Fibroblast of pulmonary artery (primary cell): ENCODE measurements at regions not wholly inside any gene's neighbourhood (a gene's known extent, or its start where the extent isn't known, plus 50 kb on each side); places are given as distances from the start of the nearest gene placed in this dataset.

Experiments used
- DNase-seq: peaks from one replicate; pipeline ENCODE4 v3.0.0-alpha.2; 2010; ENCODE audit warnings: low read depth
- H3K4me3 ChIP-seq: replicated peaks from 2 replicates; pipeline ENCODE4 v1.5.1; 2011; ENCODE audit warnings: low read depth, mild to moderate bottlenecking, control low read depth, low read length, moderate library complexity
- TF ChIP-seq, protein P1 (sequence below): IDR thresholded peaks from 2 replicates; pipeline ENCODE4 v1.5.1; 2011; ENCODE audit warnings: mild to moderate bottlenecking, control low read depth, low read length, inconsistent platforms; ENCODE audit errors: missing control alignments

GRCh38 chr3:115218859-115219258 lies 71.8 kb upstream of the ZBTB20 start:
- TF ChIP-seq, protein P1, sequence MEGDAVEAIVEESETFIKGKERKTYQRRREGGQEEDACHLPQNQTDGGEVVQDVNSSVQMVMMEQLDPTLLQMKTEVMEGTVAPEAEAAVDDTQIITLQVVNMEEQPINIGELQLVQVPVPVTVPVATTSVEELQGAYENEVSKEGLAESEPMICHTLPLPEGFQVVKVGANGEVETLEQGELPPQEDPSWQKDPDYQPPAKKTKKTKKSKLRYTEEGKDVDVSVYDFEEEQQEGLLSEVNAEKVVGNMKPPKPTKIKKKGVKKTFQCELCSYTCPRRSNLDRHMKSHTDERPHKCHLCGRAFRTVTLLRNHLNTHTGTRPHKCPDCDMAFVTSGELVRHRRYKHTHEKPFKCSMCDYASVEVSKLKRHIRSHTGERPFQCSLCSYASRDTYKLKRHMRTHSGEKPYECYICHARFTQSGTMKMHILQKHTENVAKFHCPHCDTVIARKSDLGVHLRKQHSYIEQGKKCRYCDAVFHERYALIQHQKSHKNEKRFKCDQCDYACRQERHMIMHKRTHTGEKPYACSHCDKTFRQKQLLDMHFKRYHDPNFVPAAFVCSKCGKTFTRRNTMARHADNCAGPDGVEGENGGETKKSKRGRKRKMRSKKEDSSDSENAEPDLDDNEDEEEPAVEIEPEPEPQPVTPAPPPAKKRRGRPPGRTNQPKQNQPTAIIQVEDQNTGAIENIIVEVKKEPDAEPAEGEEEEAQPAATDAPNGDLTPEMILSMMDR = no peak
- H3K4me3 ChIP-seq = no peak overlapping the region
- no peak for DNase-seq

DNA sequence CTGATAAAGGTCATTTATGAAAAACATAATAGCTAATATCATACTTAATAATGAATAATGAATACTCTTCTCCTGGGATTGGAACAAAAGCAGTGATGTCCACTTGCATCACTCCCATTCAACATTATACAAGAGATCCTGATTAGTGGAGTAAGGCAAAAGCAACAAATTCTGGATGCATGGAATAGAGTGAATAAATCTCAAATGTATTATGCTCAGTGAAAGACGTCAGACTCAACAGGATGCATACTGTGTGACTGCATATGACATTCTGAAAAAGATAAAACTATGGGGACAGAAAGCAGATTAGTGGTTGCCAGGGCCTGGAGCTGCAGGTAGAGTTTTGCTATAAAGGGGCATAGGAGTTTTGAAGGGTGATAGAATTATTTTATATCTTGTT lies 77.6 kb upstream of the ZBTB20 start:
- no peak overlapping the region for H3K4me3 ChIP-seq
- TF ChIP-seq, protein P1 = no peak
- DNase-seq = no peak

GRCh38 chr3:115226844-115227445 lies 79.9 kb upstream of the ZBTB20 start:
- no peak for DNase-seq
- TF ChIP-seq, protein P1 = no peak

DNA sequence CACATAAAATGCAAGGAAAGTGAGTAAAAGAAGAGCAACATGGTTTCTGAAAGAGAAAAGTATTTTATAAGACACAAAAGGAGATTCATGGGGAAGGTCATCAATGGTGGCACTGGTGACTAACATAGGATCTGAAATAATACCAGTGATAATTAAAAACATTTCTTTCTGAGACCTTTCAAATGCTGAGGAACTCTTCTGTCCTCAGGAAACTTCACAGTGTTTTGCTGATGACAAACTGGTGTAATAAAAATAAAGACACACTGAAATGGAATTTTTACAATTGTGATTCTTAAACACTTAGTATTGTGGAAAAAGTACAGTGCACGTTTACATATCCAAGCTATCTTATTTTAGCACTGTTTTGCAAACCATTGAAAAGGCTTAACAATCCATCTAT lies 80.4 kb upstream of the ZBTB20 start:
- no peak for DNase-seq
- TF ChIP-seq, protein P1 = no peak
- no peak overlapping the region for H3K4me3 ChIP-seq

More at GRCh38 chr3:115226844-115227445, 79.9 kb upstream of the ZBTB20 start:
- no peak overlapping the region for H3K4me3 ChIP-seq

DNA sequence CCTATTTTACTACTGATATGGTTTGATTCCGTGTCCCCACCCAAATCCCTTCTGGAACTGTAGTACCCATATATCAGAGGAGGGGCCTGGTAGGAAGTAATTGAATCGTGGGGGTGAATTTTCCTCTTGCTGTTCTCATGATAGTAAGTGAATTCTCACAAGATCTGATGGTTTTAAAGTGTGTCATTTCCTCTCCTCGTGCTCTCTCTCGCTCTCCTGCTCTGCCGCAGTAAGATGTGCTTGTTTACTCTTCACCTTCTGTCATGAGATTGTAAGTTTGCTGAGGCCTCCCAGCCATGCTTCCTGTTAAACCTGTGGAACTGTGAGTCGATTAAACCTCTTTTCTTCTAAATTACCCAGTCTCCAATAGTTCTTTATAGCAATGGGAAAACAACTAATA lies 81.2 kb upstream of the ZBTB20 start:
- H3K4me3 ChIP-seq = no peak overlapping the region
- TF ChIP-seq, protein P1 = no peak
- no peak for DNase-seq

DNA sequence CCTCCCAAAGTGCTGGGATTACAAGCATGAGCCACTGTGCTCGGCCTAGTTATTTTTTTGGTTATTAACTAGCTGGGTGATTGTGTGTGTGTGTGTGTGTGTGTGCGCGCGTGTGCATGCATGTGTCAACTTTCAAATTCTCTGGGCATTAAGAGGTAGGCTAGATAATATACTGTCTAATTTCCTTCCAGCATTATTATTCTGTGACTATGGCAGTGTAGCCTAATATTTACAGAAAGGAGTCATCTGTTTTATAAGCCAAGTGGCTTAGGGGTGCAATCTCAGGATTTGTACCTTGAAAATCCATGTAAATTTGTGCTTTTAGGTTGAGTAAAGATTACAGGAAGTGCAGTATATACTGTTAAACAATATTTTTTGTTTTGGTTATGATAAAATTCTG lies 85.1 kb upstream of the ZBTB20 start:
- no peak for DNase-seq
- no peak overlapping the region for H3K4me3 ChIP-seq
- TF ChIP-seq, protein P1 = no peak

- no peak overlapping the region for H3K4me3 ChIP-seq
- DNase-seq = no peak
- TF ChIP-seq, protein P1 = no peak
Measured at GRCh38 chr3:115233021-115233420, 85.9 kb upstream of the ZBTB20 start.
